ENCODE measurements at regions not wholly inside any gene's neighbourhood (a gene's known extent, or its start where the extent isn't known, plus 50 kb on each side); places are given as distances from the start of the nearest gene placed in this dataset.
"Not testable (repeated sequence)": the region's sequence is repeated elsewhere in the genome, so short reads cannot be mapped to it uniquely, and the experiment has no call there.

DNA sequence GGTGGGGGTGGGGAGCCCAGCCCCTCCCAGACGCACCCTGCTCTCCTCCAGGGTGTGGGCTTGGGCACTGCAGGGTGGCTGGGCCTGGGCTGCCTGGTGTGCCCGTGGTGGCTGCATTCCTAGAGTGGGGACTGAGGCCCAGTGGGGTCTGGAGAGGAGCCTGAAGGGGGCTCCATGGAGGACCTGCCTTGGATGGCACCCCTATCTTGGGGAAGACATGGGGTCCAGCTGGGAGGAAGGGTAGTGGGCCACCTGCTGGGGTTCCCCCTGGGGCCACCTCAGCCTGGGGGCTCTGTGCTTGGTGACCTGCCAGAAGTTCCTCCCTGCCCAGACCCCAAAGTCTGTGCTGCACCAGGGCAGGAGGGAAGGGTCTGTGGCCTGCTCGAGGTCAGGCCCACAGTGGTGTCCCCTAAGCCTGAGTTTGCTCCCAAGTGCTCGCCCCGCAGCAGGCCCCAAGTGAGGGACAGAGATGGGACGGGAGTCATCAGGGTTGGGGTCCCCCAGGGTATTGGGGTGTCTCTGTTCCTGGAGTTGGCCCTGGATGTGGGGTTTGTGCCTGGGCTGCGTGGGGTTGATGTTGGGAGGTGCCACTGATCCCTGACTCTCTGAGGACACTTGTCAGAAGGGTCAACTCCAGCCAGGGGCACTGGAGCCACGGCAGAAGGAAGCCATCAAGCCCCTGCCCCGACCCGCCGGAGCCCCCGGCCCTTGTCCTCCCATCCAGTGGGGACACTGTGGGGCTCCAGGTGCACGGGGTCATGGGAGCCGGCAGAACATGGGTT, 382.9 kb downstream of the TMEM121 start:
- no peak for FAIRE-seq

DNA sequence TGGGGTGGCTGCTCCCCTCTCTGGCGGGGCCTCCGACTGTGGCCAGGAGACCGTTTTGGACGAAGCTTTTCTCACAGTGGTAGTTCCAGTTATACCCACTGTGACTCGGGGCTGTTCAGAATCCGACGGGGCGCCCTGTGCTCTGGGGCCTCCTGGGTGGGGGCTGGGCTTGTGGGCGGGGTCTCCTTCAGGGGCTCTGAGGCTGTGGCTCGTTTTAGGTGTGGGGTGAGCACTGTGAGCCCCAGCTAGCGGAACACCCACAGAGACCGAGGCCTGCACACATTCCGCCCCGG, 383.4 kb downstream of the TMEM121 start:
- not testable (repeated sequence) for FAIRE-seq

DNA sequence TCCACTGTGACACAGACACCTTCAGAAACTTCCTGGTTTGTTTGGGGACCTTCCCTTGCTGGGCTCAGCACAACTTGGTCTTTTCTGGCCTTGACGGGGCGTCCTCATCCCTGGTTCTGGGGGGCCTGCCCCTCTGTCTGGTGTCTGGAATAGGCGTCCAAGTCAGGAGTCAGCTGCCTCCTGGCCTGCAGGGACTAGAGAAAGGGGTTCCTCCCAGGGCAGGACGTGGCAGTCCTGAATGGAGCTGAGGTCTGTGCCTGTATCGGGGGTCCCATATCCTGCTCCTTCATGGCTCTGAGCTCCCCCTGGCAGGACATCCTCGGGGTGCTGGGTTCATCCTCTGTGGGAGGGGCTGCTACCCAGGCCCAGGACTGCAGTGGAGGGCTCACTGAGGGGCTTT, 384.0 kb downstream of the TMEM121 start:
- FAIRE-seq, result no peak

DNA sequence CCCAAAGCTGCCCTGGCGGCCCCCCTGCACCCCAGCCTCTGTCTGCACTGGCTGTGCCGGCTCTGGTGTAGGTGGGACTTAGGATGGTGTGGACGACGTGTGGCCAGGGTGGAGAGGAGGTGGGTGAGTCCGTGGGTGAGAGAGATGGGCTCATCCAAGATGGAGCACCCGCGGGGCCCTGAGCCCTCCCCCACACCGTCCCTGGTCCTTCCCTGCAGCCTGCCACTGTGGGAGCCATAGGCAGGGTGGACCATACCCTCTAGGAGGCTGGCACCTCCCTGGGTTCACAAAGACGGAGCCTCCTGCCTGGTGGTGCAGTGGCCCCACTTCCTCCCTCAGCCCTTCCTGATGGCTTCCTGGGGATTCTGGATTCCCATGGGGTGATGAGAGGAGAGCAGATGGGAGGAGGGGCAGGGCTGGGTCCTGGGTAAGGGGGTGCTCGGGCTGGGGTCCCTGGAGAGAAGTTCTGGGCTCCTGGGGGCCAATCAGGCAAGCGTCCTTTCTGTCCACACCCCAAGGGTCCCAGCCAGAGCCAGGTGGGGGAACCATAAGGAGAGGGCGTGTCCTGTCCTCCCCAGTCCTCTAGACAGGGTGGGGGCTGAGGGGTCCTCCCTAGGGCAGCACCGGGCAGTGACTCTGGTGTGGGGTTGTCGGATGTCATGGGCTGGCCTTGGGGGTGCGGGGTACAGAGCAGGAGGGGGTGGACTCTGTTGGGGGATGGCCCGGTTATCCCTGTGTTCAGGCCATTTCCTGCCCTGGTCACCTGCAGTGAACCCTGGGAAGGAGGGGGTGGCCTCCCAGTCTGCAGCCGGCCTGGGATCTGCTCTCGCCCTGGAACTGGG, 384.8 kb downstream of the TMEM121 start:
- no peak for FAIRE-seq

DNA sequence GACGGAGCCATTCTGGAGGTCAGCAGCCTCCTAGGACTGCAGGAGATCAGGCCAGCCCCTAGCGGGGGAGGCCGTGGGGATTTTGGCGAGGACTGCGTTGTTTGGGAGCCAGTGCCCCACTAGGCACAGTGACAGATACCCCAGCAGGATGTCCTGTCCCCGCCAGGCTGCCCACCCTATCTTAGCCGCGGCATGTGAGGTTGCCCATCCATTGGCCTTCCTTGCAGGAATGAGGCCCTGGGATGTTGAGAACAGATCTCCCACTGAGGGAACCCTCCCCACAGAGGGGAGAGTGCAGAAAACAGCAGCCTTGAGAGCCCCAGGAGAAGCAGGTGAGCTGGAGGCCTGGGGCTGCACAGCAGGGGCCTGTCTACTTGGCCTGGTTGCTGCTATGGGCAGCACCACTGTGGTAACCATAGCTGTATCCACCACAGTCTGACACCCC, 385.5 kb downstream of the TMEM121 start:
- not testable (repeated sequence) for FAIRE-seq

DNA sequence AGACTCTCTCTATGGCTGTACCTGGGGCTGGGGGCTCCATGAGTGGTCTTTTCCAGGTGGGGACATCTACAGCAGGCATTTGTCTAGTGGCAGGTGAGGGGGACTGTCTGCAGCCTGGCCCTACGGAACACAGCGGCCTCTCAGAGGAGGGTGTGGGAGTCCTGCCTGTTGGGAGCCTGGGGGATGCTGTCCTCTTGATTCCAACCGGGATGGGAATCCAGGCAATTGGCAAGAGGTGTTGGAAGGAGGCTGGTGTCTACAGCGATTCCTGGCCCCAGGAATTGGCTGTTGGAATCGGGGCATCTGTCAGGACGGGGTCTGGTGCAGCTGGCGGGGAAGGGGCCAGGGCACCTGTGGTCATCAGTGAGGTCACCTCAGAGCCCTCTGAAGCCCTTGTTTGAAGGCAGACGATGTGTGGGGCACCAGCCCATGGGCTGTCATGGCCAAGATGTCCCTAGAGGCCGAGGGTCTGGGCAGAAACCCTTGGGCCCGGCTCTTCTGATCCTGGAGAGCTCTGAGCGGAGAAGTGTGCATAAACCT, 386.3 kb downstream of the TMEM121 start:
- FAIRE-seq, result no peak

DNA sequence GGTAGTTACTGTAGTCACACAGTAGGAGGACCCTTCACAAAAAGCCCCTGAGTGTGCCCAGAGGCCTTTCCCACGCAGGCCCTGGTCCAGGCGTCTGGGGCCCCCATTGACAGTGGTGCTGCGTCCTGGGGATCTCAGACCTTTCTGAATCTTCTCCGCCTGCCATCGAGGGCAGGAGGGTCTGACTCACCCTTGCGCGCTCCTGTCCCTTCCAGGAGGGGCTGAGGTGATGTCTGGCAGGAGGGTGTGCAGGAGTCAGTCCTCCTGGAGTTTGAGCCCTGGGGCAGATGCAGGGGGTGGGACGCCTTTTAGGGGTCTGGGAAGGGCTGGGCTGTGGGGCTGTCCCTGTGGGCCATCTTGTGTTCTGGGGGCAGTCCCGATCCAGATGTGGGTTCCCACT, 386.8 kb downstream of the TMEM121 start:
- no peak for FAIRE-seq

DNA sequence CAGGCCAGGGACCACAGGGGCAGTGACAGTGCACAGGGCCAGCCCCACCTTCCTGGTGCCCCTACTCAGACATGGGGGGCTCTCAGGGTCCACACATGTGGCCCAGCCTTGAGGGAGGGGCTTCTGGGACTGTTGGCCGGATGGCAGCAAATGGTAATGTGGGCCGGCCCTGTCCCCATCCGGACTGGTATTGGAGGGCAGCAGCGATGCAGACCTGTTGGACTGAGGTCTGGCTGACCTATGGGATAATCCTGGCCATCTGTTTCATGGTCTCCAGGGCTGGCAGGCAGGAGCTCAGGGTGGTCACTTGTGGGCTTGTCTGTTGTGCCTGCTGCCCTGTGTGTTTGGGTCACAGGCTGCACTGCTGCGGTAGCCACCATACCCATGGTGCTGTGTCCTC, 387.5 kb downstream of the TMEM121 start:
- no peak for FAIRE-seq

DNA sequence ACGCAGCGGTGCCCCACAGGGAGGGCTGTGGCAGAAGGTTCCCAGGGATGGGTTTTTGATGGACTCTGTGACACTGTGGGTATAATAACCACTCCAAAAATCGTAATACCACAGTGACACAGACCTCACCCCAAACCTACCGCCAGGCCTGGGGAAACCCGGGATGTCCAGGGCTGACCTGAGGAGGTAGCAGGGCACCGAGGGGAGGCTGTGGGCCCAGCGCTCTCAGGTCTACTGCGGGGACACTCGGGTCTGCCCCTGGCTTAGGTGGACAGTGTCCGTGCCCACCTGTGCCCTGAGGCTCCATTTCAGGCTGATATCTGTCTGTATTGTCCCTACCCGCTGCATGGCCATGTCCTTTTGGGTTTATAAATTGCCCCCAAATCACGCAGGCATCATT, 387.9 kb downstream of the TMEM121 start:
- not testable (repeated sequence) for FAIRE-seq

DNA sequence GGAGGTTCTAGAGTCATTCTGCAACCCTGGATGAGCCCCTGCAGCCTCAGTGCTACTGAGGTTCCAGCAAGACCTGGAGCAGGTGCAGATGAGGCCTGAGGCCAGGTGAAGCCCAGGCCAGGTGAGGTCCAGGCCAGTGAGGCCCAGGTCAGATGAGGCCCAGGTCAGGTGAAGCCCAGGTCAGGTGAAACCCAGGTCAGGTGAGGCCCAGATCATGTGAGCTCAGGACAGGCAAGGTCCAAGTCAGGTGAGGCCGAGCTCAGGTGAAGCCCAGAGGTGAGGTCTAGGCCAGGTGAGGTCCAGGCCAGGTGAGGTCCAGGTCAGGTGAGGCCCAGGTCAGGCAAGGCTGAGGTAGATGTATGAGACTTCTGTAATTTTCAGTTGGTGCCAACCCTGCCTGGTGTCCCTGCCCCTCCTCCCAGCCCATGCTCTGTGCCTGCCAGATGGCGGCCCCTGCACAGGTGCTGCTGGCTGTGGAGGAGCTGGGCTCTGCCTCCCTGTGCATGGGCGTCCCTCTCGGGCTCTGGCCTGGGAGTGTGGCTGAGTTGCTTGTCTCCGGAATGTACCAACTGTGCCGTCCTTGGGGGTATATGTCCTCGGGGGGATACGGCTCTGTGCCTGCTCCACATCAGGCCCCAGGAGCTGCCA, 388.5 kb downstream of the TMEM121 start:
- no peak for FAIRE-seq

DNA sequence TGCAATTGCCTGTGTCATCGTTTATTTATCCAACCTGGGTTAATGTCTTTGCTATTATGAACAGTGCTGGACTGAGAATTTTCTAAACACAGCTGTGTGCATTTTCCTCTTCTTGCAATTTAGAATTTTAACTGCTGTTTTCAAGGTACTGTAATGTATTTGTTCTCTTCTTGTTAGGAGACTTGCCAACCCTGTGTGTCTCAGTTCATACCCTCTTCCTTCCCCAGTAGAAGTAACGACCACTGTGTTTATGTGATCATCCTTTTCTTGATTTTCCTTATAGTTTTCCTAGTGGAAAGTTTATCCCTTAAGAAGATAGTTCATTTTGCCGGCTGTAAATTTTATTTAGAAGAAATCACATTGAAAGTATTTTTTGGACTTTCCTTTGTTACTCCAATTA, 389.2 kb downstream of the TMEM121 start:
- not testable (repeated sequence) for FAIRE-seq

DNA sequence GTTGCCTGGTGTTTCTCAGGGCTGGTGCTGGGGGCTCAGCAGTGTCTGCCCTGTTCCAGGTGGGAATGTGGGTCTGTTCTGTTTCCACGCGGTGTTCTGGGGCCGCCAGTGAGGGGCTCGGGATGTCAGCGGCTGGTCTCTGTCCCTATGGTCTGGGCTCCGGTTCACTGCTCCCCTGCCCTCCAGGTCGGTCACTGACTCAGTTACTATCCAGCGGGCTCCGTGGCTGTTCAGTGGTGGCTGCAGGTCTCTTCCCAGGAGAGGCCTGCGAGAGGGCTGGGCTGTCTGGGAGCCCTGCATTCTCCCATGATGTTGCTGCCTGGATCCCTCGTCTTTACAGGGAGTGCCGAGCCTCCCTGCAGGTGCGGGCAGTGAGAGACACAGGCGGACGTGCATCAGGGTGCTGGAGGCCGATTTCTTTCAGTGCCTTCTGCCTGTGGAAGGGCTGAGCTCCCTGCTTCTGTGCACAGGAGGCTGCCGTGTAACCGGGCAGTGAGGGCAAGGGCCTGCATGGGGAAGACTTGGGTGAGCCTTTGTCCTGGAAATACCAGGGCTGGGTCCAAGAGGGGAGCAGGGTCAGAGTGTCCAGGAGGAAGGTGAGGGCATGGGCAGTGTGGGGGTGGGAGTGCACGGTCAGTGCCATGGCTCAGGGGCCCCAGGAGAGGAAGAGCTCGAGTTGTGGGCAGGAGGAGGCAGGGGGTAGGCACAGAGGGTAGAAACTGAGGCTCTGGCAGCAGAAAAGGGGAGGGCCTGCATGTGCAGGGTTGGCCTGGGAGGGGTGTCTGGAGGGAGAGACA, 391.0 kb downstream of the TMEM121 start:
- not testable (repeated sequence) for FAIRE-seq

DNA sequence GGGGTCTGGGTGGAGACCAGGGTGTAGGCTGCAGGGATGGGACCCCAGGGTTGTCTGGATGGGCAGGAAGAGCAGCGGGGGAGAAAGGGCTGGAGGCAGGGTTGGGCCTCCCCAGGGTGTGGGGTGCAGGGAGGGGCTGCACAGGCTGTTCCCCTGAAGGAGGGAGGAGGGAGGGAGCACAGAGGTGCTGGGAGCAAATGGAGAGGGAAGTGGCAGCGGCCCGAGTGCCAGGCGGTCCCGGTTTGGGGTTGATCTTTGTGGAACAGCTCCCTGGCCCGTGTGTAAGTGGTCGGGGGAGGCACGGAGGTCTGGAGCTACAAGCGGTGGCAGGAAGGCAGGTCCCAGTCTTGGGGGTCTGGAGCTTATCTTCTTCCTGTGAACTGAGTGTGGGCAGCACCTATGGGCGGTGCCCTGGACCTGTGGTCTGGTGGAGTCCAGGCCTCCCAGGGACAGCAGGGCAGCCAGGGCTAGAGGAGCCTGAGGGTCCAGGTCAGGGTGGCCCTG, 391.6 kb downstream of the TMEM121 start:
- FAIRE-seq, result no peak

DNA sequence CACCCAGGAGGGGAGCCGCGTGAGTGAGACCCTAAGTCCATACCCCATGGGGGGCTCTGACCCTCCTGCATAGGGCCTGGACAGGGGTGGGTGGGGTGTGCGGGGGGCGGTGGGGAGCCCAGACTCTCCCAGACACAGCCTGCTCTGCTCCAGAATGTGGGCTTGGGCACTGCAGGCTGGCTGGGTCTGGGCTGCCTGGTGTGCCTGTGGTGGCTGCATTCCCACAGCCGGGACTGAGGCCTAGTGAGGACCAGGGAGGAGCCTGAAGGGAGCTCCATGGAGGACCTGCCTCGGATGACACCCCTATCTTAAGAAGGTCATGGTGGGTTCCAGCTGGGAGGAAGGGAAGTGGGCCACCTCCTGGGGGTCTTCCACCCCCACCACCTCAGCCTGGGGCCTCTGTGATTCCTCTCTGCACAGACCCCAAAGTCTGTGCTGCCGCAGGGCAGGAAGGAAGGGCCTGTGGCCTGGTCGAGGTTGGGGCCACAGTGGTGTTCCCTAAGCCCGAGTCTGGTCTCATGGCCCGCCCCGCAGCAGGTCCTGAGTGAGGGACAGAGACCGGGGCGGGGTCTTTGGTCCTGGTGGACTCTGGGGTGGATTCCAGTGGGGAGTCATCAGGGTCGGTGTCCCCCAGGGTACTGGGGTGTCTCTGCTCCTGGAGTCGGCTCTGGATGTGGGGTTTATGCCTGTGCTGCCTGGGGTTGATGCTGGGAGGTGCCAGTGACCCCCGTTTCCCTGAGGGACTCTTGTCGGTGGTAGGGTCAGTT, 392.3 kb downstream of the TMEM121 start:
- FAIRE-seq, result no peak

DNA sequence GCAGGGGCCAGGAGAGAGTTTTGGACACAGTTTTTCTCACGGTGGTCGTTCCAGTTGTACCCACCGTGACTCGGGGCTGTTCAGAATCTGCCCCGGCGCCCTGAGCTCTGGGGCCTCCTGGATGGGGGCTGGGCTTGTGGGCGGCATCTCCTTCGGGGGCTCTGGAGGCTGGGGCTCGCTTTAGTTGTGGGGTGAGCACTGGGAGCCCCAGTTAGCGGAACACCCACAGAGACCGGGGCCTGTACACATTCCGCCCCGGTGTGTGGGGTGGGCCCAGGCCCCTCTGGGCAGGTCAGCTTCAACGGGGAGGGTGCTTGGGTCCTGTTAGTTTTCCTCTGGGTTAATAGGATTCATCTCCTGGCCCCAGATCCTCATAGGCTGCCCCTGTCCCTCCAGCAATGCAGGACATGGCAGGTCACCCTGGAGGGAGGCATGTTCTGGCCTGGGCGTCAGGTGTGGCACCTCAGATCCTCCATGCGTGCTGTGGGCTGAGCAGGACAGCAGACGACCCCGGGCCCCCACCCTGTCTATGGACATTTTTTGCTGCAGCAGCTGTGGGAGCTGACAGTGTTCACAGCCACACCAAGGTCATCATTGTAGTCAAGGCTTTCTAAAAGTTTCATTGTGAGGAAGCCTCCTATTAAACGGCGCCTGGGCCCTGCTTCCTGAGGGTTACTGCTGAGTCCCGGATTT, 393.2 kb downstream of the TMEM121 start:
- no peak for FAIRE-seq

DNA sequence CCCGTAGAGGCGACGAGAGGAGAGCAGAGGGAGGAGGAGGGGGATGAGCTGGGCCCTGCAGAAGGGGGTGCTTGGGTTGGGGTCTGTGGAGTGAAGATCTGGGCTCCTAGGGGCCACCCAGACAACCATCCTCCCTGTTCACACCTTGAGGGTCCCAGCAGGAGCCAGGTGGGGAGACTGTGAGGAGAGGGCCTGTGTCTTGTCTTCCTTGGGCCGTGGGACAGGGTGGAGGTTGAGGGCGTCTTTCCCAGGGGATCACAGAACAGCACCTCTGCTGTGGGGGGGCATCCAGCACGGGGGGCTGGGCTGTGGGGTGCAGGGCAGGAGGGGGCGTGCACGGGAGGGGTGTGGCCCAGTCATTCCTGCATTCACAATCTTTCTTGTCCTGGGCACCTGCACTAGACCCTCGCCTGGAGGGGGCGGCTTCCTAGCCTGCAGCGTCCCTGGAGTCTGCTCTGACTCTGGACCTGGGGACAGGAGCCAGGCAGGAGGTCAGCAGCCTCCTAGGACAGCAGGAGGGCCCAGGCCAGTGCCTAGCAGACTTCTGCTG, 393.8 kb downstream of the TMEM121 start:
- FAIRE-seq, result not testable (repeated sequence)

DNA sequence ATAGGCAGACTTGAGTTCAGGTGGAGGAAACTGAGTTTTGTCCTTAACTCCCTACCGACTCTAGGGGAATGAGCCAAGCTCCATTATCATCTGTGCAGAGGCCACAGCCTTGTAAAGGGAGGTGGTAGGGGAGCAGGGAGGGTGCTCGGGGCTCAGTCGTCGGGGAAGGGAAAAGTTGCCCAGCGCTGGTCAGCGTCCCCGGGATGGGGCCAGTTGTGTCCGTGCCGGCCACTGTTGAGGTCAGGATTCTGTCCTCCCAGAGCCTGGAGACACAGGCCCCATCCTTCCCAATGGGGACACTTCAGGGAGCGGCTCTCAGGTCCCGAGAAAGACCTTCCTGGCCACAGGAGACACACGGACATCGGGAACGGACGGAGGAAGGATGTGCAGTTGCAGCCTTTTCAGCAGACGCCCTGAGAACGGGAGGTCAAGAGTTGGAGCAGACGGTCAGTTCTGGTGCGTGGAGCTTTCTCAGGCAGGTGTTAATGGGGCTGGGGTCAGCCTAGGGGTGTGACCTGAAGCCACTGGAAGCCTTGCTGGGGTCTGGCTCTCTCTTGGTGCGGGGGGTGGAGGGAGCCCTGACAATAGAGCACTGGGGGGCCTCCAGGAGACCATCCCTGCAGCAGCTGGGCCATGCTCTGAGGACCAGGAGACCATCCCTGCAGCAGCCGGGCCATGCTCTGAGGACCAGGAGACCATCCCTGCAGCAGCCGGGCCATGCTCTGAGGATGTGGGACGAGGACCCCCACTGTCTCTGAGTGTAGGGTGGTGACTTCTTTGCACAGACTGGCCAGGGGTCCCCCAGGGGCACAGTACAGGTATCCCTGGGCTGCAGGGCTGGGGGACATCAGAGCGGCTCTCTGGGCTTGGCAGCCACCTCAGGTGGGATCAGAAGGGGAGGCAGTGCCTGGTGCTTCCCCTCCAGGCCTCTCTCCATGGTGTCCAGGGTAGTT, 394.7 kb downstream of the TMEM121 start:
- not testable (repeated sequence) for FAIRE-seq

DNA sequence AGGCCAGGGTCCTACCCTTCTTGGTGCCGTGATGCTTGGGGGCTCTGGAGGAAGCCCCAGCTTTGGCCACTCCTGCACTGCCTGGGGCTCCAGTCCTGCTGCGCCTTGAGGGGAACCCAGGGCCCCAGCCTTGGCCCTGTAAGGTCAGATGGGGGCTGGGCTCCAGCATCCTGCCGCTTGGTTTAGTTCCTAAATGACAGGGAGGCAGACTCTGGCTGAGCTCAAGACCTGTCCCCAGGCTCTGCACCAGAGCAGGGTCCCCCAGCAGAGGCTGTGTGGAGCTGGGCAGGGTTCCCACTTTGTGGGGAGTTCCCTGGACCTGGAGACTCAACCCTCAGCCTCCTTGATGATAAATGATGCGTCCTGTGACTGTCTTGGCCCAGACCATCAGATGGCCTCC, 395.4 kb downstream of the TMEM121 start:
- not testable (repeated sequence) for FAIRE-seq

DNA sequence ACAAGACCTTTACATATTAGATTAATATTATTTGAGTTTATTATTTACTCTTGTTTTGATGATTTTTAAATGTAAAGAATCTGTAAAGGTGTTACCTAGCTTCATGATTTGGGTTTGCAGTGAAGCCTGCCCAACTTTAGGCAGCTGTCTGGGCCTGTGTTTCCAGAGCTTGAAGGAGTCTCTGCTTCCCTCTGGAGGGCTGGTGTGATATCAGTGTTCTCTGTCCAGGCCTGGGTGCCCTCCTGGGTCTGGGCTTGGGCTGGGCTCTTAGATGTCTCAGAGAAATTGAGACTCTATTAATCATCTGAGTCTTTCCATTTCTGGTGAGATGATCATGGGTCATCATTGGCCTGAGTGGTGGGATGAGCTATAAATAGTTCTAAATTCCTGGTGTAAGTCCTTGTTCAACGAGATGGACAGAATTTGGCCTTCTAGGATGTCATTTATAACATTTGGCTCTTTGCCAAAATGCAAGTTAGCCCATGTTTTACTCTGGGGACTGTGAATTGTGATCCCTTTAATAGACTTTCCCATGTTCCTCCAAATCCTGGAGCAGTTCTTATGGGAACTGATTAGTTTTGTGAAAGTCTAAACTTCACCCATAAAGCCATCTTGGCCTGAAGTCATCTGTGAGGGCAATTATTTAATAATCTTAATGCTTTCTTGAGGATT, 397.3 kb downstream of the TMEM121 start:
- FAIRE-seq, result not testable (repeated sequence)
